ENCODE measurements at regions not wholly inside any gene's neighbourhood (a gene's known extent, or its start where the extent isn't known, plus 50 kb on each side); places are given as distances from the start of the nearest gene placed in this dataset.

- TF ChIP-seq POLR2A (IDR thresholded peaks at IDR 0.05) (no peak), CTCF (IDR thresholded peaks at IDR 0.05 in 4 of 5, conservative IDR thresholded peaks at IDR 0.05 in 1 of 5) (no peak)
These were observed 85.4 kb downstream of the CD83 start for GRCh38 chr6:14202947-14203346.
